DMS53 treated with DMSO at 0.1 percent for 48 hours (cell line): ENCODE measurements at regions not wholly inside any gene's neighbourhood (a gene's known extent, or its start where the extent isn't known, plus 50 kb on each side); places are given as distances from the start of the nearest gene placed in this dataset.

Experiments used
- DNase-seq: peaks from one replicate; lab custom pipeline; 2025; ENCODE audit not compliant: unreplicated experiment; lab: John Stamatoyannopoulos, UW

DNA sequence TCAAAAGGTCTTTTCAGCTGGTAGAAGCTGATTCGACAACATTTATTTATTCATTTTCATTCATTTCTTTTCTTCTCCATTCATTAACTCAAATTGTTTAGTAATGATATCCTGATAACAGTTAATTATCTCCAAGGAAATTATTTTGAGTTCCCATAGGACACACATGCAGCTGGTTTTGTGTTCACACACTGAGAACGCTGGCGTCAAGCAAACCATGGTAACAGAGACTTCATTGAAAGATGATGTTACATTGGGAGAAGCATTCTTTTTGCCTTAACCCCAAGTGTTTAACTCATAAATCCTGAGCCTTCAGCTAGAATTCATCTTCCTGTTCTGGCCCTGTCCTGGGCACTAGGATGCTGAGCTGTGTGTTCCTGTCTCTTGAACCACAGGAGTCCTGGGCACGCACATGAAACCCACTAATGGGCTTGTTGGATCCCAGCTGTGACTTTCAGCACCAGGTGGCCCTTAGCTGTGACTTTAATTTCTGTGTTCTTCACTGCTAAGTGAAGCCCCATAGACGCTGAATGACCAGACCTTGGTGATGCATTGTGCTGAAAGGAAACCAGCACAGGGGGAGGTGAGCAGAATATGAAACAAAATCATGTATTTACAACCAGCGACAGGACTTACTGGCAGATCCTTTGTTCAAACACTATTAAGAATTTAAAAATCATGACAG, 121.5 kb upstream of the PRSS58 start:
- DNase-seq, result no peak

DNA sequence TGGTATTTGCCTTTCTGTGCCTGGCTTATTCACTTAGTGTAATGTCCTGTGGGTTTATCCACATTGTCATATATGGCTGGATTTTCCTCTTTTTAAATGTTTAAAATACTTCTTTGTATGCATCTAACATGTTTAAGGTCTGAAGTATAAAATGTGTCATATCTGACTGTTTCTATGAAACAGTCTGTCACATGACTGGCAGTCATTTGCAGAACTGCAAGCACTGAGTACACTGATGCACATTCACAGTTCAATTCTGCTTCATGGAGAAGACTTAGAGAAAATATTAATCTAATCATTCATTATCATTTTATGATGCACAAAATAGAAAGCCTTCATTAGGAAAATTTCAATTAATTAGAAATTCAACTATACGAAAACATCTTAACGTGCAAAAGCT, 119.7 kb upstream of the PRSS58 start:
- no peak for DNase-seq

GRCh38 chr7:142376356-142376997, 118.6 kb upstream of the PRSS58 start:
- DNase-seq, result no peak

DNA sequence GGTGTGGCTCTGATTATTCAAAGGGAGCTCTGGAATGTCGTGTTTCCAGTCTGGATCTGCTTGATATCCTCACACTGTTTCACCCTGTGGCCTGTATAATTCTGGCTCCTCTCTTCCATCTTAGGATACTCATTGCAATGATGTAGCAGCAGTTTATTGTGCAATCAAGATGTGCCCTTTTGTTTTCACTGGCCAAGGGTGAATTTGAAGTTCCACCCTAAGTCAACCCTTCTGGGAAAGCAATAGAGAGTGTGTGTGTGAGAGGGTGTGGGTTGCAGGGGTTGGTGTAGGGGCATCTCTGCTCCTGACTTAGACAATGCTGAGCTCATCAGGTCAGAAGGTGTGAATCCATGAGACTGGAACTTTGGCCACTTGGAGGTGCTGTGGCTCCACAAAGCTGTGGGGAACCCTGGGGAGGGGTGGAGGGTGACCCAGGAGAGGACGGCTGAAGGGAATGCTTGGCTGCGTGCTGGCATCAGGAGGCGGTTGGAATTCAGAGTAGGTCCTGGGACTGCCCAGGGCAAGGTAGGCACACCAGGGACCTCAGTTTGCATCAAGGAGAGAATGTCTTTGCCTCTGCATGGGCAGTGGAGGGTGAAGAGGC, 118.0 kb upstream of the PRSS58 start:
- no peak for DNase-seq

- no peak for DNase-seq
These were observed 114.9 kb upstream of the PRSS58 start for GRCh38 chr7:142372727-142373126.

DNA sequence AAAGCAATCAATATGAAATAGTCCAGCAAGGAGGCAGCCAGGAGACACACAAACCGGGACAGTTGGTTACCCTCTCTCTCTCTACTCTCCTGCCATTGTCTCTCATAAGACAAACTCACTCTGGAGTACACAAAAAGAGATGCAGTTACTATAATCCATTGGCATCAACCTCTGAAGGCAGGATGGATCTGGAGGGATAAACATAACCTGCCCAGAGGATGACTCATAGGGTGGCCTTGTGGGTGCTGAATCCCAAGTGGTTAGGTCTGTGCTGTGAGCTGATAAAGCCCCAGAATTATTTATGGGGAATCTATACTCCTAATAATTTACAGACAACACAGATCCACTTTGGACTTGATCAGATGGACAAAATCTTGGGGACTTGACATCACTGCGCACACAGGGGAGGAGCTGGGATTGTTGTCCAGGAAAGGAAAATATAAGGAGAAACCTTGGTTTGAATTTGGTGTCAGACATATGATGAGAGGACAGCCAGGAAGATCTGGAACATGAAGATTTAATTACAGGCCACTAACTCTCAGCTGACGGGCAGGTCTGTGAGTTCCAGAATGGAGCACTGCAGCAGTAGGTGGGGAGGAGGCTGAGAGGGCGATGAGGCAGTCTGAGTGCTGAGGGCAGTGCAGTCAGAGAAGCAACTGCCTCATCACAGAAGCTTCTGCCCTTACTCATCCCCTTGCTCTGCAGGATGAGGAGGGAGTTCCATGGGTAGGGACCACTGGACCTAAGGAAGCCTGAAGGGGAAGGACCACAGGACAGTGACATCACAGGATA, 113.9 kb upstream of the PRSS58 start:
- no peak for DNase-seq

- no peak for DNase-seq
These were observed 107.6 kb upstream of the PRSS58 start for GRCh38 chr7:142365410-142365842.

GRCh38 chr7:142364551-142364950, 106.7 kb upstream of the PRSS58 start:
- no peak for DNase-seq

- no peak for DNase-seq
These were observed 104.5 kb upstream of the PRSS58 start for GRCh38 chr7:142362349-142362748.

DNA sequence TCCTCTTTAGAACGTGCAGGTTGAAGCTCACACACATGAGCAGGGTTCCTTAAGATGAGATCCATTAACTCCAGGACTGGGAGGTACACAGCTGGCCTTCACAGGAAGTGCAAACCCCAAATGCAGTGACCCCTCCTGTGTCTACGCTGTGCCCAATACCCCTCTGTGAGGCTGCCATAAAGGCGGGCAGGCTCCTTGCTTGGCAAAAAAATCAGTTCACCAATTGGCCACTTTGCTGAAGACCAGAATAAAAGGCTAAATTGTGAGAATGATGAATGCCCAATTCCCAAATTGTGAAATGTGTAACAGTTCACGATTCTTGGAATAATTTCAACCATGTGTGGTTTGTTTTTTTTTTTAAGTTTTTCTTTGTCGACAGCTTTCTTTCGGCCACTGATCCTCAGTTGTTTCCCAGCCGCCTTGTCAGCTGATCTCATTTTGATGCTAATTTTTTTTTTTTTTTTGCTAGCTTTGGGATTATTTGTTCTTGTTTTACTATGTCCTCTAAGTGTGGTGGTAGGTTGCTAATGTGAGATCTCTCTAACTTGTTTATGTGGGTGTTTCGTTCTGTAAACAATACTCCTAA, 101.9 kb upstream of the PRSS58 start:
- DNase-seq, result no peak

- DNase-seq, result peak; percentile 41
These were observed 100.2 kb upstream of the PRSS58 start for GRCh38 chr7:142357953-142358520.

GRCh38 chr7:142356166-142356565, 98.3 kb upstream of the PRSS58 start:
- DNase-seq, result no peak

- no peak for DNase-seq
These were observed 97.5 kb upstream of the PRSS58 start for GRCh38 chr7:142355328-142355727.

GRCh38 chr7:142353147-142354060, 95.5 kb upstream of the PRSS58 start:
- no peak for DNase-seq

- DNase-seq, result no peak
These were observed 94.7 kb upstream of the PRSS58 start for GRCh38 chr7:142352543-142352942.

GRCh38 chr7:142351145-142351544, 93.3 kb upstream of the PRSS58 start:
- DNase-seq, result no peak

- no peak for DNase-seq
These were observed 92.0 kb upstream of the PRSS58 start for GRCh38 chr7:142349670-142350405.

DNA sequence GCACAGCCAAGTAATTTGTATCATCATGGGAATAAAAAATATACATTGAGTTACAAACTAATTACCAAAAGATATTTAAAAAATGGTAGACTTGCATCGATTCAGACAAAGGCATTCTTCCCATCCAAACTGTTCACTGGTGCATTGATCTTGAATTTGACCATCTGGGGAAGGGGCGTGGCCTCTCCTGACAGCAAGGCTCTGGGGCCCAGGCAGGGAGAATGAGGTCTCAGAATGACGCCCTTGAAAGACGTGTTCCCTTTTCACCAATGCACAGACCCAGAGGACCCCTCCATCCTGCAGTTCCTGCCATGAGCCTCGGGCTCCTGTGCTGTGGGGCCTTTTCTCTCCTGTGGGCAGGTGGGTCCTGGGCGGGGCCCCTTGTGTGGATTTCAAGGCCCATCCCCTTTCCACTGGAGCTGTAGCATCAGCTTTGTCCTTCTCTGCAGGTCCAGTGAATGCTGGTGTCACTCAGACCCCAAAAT, 91.1 kb upstream of the PRSS58 start:
- DNase-seq, result no peak

DNA sequence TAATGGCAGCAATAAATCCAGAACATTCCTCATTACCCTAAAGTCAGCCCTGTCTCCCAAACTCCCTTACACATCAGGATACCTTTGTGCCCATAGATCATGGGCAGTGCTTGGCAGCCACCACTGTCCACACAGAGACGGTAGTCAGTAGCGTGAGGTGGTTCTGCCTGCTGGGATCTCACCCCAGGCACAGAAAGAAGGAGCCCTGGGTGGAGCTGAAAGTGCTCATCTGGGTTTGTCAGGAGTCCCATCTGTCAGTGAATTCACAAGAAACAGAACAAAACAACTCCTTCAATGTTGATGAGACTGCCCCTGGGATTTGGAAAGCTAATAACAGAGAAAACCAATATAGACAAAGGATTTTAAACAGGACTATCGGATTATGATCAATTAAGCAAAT, 90.2 kb upstream of the PRSS58 start:
- DNase-seq, result no peak
